OCI-LY7 (cell line): ENCODE measurements at regions not wholly inside any gene's neighbourhood (a gene's known extent, or its start where the extent isn't known, plus 50 kb on each side); places are given as distances from the start of the nearest gene placed in this dataset.

Source experiments
- BruUV-seq: library from RNA; stranded (reverse); fragments of 400-500 nt; replicated peaks from 2 replicates; lab custom pipeline; 2021; lab: Mats Ljungman, UMichigan
- CTCF ChIA-PET: fragments of 300-600 bp; sonication (Branson Sonifier 250); formaldehyde crosslinking; loops from one replicate; lab custom pipeline; 2022; ENCODE audit warnings: antibody characterized with exemption; ENCODE audit not compliant: unreplicated experiment; lab: Charles Lee
- POLR2A ChIA-PET: fragments of 300-600 bp; sonication (Branson Sonifier 250); formaldehyde crosslinking; loops from one replicate; lab custom pipeline; 2022; ENCODE audit warnings: antibody characterized with exemption; lab: Charles Lee
- DNase-seq: peaks from one replicate; pipeline ENCODE4 v3.0.0-alpha.2; 2015; ENCODE audit warnings: low spot score
- H2AFZ ChIP-seq: fragments of 200-600 bp; sonication (generic), shearing (Covaris generic); 2 replicates; pipeline ENCODE4 v1.6.1; 2014; ENCODE audit warnings: mild to moderate bottlenecking, antibody characterized with exemption, low read length, moderate library complexity
- H3K27ac ChIP-seq: fragments of 200-600 bp; sonication (generic); 2 replicates; pipeline ENCODE4 v1.5.1; 2014; ENCODE audit warnings: mixed run types, low read depth, mild to moderate bottlenecking, moderate library complexity, low read length, inconsistent platforms; ENCODE audit not compliant: poor library complexity, severe bottlenecking
- H3K36me3 ChIP-seq: fragments of 200-600 bp; sonication (generic); 2 replicates; pipeline ENCODE4 v1.6.1; 2014; ENCODE audit warnings: mild to moderate bottlenecking, antibody characterized with exemption, low read length, moderate library complexity, mixed read lengths; ENCODE audit not compliant: insufficient read depth
- H3K4me1 ChIP-seq: fragments of 200-600 bp; sonication (generic); 2 replicates; pipeline ENCODE4 v1.5.1; 2014; ENCODE audit warnings: mild to moderate bottlenecking, low read length; ENCODE audit not compliant: insufficient read depth, poor library complexity, severe bottlenecking
- H3K4me2 ChIP-seq: fragments of 200-600 bp; sonication (generic); 2 replicates; pipeline ENCODE4 v1.6.1; 2014; ENCODE audit warnings: mild to moderate bottlenecking, low read length
- H3K4me3 ChIP-seq: fragments of 200-600 bp; sonication (generic); 2 replicates; pipeline ENCODE4 v1.5.1; 2014; ENCODE audit warnings: mild to moderate bottlenecking, low read depth, low read length; ENCODE audit not compliant: poor library complexity, severe bottlenecking
- H3K79me2 ChIP-seq: fragments of 200-600 bp; sonication (generic); 2 replicates; pipeline ENCODE4 v1.6.1; 2016; ENCODE audit warnings: low read depth, mild to moderate bottlenecking, low read length, moderate library complexity, mixed read lengths; ENCODE audit not compliant: insufficient read depth
- H3K9me2 ChIP-seq: fragments of 200-600 bp; sonication (generic); 2 replicates; pipeline ENCODE4 v1.6.1; 2016; ENCODE audit warnings: mild to moderate bottlenecking, low read length, mixed read lengths; ENCODE audit not compliant: insufficient read depth
- H3K9me3 ChIP-seq: fragments of 200-600 bp; sonication (generic); 2 replicates; pipeline ENCODE4 v1.6.1; 2014; ENCODE audit warnings: mild to moderate bottlenecking, mixed run types, low read length, mixed read lengths
- H4K20me1 ChIP-seq: fragments of 200-600 bp; sonication (generic); 2 replicates; pipeline ENCODE4 v1.6.1; 2014; ENCODE audit warnings: mild to moderate bottlenecking, antibody characterized with exemption, low read length, moderate library complexity, mixed read lengths; ENCODE audit not compliant: insufficient read depth
- EZH2phosphoT487 ChIP-seq: fragments of 200-600 bp; sonication (generic); IDR thresholded peaks from 2 replicates; pipeline ENCODE4 v1.6.1; 2018; ENCODE audit warnings: low read depth, borderline replicate concordance, mild to moderate bottlenecking, mixed run types, antibody characterized with exemption, low read length, moderate library complexity, mixed read lengths
- intact Hi-C: fragments of 100-400 bp; cut with micrococcal nuclease; formaldehyde crosslinking; loops from one replicate; pipeline ENCODE4 v1.10.0; 2022; ENCODE audit not compliant: unreplicated experiment
- TF ChIP-seq, protein P1 (sequence below): fragments of 200-600 bp; sonication (generic); conservative IDR thresholded peaks from 2 replicates; pipeline ENCODE4 v1.5.1; 2014; ENCODE audit warnings: mild to moderate bottlenecking, antibody characterized with exemption, low read length, moderate library complexity, mixed read lengths

- BruUV-seq = no TSS peak
- no peak overlapping the region for H3K4me3 ChIP-seq
- no peak overlapping the region for H2AFZ ChIP-seq
- no peaks in the 10 kb centered on the region for H3K9me2 ChIP-seq
- CTCF ChIA-PET = no interaction called here
- no peaks in the 10 kb centered on the region for H3K79me2 ChIP-seq
- no peak for TF ChIP-seq EZH2phosphoT487
- TF ChIP-seq, protein P1, sequence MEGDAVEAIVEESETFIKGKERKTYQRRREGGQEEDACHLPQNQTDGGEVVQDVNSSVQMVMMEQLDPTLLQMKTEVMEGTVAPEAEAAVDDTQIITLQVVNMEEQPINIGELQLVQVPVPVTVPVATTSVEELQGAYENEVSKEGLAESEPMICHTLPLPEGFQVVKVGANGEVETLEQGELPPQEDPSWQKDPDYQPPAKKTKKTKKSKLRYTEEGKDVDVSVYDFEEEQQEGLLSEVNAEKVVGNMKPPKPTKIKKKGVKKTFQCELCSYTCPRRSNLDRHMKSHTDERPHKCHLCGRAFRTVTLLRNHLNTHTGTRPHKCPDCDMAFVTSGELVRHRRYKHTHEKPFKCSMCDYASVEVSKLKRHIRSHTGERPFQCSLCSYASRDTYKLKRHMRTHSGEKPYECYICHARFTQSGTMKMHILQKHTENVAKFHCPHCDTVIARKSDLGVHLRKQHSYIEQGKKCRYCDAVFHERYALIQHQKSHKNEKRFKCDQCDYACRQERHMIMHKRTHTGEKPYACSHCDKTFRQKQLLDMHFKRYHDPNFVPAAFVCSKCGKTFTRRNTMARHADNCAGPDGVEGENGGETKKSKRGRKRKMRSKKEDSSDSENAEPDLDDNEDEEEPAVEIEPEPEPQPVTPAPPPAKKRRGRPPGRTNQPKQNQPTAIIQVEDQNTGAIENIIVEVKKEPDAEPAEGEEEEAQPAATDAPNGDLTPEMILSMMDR = no peak
- 0 out of 2 replicates have a peak, but pooled peaks cover 9% of the 10 kb centered on the region for H3K9me3 ChIP-seq
- no peaks in the 10 kb centered on the region for H3K36me3 ChIP-seq
- no peak overlapping the region for H3K27ac ChIP-seq
- no peak overlapping the region for H3K4me2 ChIP-seq
- no peaks in the 10 kb centered on the region for H3K4me1 ChIP-seq
- intact Hi-C loops = no loop called here
- POLR2A ChIA-PET = no interaction called here
- H4K20me1 ChIP-seq = no peaks in the 10 kb centered on the region
- peak; percentile 8 for DNase-seq
These were observed 1851.1 kb downstream of the PCDH9 start for GRCh38 chr13:65378943-65379519.

DNA sequence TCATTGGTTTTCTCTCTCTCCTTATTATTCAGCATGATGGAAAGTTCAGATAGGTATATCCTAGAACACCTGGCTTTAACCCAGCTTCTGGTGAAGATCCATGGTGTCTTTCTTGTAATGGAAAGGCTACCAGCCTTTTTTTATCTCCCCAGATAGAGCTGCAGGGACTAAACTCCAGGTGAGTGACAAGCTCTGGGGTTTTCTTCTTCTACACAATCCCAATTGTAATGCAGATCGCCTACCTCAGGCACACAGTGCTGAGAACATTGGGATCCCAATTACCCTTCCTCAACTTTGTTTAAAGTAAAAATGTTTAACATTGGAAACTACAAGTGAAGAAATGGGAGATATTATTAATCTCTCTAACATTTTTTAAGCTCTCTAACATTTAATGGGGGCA, 1851.7 kb downstream of the PCDH9 start:
- CTCF ChIA-PET = no interaction called here
- TF ChIP-seq EZH2phosphoT487 = no peak
- TF ChIP-seq, protein P1 = no peak
- Histone ChIP-seq H3K4me1 (no peaks in the 10 kb centered on the region), H3K9me2 (no peaks in the 10 kb centered on the region), H3K79me2 (no peaks in the 10 kb centered on the region), H2AFZ (no peak overlapping the region), H3K4me3 (no peak overlapping the region), H3K36me3 (no peaks in the 10 kb centered on the region), H4K20me1 (no peaks in the 10 kb centered on the region), H3K27ac (no peak overlapping the region), H3K4me2 (no peak overlapping the region), H3K9me3 (0 out of 2 replicates have a peak, but pooled peaks cover 9% of the 10 kb centered on the region)
- no TSS peak for BruUV-seq
- DNase-seq = no peak
- intact Hi-C loops = no loop called here
- POLR2A ChIA-PET = no interaction called here

DNA sequence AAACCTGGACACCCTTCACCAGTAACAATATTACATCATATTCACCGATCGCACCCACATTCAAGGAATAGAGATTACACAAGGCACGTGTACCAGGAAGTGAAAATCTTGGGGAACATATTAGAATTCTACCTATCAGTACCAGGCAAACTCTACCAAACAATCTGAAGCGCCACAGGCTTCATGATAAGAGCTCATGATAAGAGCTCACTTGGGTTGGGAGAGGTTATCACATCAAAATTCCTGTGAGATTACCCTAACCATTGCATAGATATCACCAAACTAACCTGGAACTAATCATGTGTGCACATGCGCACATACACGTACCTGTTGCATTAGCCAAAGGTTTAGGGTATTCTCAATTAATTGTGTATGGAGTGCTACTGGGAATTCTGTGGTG, 1861.3 kb downstream of the PCDH9 start:
- Histone ChIP-seq H3K4me3 (no peak overlapping the region), H3K4me2 (no peak overlapping the region), H2AFZ (no peak overlapping the region), H3K9me2 (no peaks in the 10 kb centered on the region), H3K9me3 (no peaks in the 10 kb centered on the region), H3K79me2 (no peaks in the 10 kb centered on the region), H3K27ac (no peak overlapping the region), H3K4me1 (no peaks in the 10 kb centered on the region), H4K20me1 (no peaks in the 10 kb centered on the region), H3K36me3 (no peaks in the 10 kb centered on the region)
- POLR2A ChIA-PET = interaction anchor here (0.6 to 0.9 kb wide), 3 partner anchors 8 to 229 kb away, joined by 3 read pairs; no protein-coding TSS in a partner anchor
- intact Hi-C loops = no loop called here
- TF ChIP-seq EZH2phosphoT487 = no peak
- TF ChIP-seq, protein P1 = no peak
- CTCF ChIA-PET = no interaction called here
- BruUV-seq = no TSS peak
- DNase-seq = no peak
